22Rv1 (cell line): ENCODE measurements at regions not wholly inside any gene's neighbourhood (a gene's known extent, or its start where the extent isn't known, plus 50 kb on each side); places are given as distances from the start of the nearest gene placed in this dataset.

Source experiments
- ZFX ChIP-seq: fragments of 450-650 bp; IDR thresholded peaks from 2 replicates; pipeline ENCODE4 v1.6.1; 2017; ENCODE audit warnings: antibody characterized with exemption, borderline replicate concordance
- TF ChIP-seq, protein P1 (sequence below): fragments of 450-650 bp; IDR thresholded peaks from 2 replicates; pipeline ENCODE4 v1.5.1; 2017; ENCODE audit warnings: mild to moderate bottlenecking

DNA sequence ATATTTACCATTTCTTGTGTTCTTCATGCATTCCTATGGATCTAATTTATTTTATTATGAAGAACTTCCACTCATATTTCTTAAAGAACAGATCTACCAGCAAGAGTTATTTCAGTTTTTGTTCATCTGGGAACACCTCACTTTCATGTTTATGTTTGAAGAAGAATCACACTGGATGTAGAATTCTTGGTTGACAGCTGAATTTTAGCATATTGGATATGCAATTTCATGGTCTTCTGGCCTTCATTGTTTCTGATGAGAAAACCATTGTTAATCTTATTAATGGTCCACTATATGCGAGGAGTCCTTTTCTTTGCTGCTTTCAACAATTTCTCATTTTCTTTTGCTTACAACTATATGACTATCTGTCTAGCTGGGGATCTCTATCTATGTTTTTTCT is 189.2 kb downstream of the UXS1 start:
- TF ChIP-seq, protein P1, sequence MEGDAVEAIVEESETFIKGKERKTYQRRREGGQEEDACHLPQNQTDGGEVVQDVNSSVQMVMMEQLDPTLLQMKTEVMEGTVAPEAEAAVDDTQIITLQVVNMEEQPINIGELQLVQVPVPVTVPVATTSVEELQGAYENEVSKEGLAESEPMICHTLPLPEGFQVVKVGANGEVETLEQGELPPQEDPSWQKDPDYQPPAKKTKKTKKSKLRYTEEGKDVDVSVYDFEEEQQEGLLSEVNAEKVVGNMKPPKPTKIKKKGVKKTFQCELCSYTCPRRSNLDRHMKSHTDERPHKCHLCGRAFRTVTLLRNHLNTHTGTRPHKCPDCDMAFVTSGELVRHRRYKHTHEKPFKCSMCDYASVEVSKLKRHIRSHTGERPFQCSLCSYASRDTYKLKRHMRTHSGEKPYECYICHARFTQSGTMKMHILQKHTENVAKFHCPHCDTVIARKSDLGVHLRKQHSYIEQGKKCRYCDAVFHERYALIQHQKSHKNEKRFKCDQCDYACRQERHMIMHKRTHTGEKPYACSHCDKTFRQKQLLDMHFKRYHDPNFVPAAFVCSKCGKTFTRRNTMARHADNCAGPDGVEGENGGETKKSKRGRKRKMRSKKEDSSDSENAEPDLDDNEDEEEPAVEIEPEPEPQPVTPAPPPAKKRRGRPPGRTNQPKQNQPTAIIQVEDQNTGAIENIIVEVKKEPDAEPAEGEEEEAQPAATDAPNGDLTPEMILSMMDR, result no peak
- TF ChIP-seq ZFX, result no peak
